Fibroblast of skin of back (primary cell): ENCODE measurements at regions not wholly inside any gene's neighbourhood (a gene's known extent, or its start where the extent isn't known, plus 50 kb on each side); places are given as distances from the start of the nearest gene placed in this dataset.

ENCODE experiments used
- DNase-seq: peaks from one replicate; pipeline ENCODE4 v3.0.0-alpha.2; 2013

DNA sequence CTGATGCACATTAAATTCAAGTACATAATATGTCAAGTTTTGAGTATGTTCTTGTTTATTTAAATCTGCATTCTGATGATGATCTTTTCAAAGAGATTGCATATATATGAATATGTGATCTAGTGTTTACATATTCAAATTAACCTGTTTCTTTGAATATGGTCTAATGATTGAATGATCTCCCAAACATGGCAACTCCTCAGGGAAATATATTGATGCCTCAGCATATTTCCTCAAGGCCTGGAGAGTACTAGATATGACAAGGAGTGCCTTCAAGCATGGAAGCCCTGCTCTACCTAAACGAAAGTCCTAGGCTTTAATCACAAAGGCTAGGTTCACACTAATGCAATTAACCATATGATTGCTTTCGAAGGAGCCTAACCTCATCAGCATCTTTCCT is 532.8 kb downstream of the ZIC1 start:
- DNase-seq, result no peak

DNA sequence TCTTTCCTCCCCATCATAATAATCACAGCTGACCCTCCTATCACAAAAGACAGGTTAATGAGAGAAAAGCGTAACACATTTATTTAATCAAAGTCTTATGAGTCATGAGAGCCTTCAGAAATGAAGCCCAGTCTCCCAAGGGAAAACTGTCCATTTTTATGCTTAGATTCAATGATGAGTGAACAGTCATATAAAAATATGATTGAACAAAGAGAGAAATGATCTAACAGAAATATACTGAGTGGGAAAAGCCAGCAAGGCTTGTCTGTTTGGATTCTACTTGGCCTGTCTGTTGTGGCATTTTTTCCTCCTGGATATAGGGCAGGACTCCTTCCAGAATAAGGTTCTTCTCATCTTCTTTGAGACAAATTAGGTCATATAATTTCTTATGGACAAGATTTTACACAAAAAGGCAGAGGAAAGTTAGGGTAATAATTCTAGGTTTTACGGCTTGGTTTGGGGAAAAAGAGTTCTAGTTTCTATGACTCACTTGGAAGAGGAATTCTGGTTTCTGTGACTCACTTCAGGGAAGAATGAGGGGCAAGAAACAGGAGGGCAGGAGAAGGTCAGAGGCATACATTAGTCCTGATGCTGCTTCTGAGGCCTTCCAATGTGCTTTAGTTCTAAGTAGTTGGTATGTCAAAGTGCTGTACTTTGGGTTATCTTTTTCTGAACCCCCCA is 534.2 kb downstream of the ZIC1 start:
- peak; percentile 96 for DNase-seq

DNA sequence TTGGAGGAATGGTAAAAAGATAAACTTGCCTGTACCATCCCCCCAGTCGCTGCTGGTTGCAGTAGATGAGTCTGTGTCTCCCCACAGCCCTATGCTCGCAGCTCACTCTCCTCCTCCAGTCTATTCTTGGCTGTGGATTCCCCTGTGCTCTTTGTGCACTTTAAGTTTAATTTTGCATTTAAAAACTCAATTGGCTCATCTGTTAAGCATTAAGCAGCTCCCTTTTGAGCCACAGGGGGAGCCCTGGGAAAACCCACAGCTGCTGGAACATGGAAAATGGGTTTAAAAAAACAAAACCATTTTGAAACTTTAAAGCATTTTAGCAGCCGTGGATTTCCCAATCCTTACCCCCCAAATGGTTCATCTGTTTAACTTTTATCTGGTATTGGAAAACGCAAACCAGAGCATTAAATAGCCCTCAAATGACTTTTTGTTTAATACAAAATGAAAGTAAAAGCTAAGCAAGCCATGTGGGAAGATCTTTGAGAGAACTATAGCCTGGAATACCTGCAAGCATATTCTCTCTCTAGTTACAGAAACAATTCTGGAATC is 536.9 kb downstream of the ZIC1 start:
- DNase-seq, result peak; percentile 94

DNA sequence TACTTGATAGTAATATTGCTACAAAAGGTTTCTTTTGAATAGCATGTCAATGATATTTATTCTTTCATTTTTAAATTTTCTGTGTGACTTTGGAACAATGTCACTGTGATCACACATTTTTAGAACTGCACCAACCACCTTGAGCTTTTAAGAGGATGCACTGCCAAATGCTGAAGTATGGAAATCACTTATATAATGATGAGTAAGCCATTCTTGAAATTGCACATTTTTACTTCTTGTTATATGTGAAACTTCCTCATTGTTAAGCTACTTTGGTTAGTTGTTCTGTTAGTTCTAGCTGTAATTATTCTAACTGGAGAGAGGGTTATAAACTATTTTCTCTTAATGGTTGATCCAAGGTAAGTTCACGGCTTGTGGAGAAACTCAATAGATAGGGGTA is 547.5 kb downstream of the ZIC1 start:
- DNase-seq, result no peak

DNA sequence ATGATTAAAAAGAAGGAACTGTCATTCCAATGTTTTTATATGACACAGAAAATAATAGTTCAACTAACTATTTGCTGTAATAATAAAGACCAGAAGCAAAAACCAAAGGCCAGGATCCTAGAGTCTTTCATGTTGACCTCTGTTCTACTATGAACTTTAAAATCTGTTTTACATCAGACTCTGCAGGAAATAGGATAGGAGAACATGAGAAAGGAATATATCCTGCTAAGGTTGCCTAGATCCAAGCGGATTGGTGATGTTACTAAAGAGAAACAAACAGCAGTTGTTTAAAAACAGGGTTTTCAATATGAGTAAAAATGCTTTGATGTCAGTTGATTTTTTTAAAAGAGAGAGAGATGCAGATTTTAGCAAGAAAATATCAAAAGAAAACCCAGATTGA is 549.6 kb downstream of the ZIC1 start:
- DNase-seq, result no peak

DNA sequence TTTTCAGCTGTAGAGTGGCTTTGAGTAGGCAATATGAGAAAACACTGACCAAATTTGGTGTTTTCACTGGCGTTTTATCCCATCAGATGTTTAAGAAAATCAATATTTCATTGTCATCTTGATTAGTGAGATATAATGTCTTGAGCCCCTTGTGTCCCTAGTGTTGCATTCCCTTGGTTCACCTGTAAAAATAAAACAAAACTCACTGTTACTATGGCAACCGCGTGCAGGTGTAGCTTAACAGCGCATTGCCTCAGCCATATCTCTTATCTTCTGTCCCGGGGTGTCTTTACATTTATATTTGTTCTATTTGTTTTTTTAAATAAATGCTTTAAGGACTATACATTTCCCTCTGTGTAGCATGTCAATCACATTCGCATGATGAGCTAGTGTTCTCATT is 551.6 kb downstream of the ZIC1 start:
- DNase-seq, result no peak

DNA sequence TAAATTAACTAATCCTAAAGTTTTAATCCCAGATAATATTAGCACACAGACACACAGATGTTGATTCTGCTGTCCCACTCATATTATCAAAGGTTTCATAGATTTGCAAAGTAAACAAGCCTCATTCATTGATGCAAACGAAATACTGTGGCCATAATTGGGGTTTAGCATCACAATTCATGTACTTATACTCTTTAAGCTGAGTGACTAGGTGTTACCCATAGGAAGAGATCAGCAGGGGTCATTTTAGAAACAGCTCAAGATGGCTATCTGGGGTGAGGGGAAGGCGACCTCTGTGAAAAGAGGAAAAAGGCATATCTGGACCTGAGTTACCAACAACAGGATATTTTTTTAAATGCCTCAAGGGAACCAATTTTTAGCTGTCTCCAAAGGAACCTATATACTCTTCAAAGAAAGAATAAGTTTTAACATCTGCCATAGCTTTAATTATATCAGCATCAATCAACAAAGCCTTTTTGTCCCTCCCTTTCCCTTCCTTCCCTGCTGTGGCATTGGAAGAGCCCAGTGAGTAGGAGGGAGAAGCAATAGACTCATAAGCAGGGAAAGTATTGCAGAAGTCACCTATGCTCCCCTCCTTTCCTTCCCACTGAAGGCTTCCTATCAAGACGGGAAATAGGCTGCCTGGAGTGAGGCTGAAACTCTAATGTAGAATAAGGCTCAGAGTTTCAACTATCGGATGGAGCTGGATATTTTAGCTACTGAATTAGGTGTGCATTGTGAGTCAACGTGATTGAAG is 553.4 kb downstream of the ZIC1 start:
- no peak for DNase-seq

DNA sequence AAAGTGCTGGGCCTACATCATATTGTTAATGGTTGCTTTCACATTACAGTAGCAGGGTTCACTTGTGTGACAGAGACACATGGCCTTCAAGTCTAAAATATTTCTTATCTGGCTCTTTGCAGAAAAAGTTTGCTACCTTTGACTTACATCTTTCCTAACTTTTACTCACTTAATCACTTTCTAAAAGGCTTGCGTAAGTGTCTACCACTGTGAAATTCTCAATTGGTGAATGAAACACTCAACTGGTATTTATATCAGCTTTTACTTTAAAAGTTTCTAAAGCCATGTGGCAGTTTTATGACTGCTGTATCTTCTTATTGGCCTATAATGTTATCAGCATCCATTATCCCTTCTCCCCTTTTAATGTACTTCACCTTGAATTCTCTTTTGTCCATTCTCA is 554.5 kb downstream of the ZIC1 start:
- no peak for DNase-seq

DNA sequence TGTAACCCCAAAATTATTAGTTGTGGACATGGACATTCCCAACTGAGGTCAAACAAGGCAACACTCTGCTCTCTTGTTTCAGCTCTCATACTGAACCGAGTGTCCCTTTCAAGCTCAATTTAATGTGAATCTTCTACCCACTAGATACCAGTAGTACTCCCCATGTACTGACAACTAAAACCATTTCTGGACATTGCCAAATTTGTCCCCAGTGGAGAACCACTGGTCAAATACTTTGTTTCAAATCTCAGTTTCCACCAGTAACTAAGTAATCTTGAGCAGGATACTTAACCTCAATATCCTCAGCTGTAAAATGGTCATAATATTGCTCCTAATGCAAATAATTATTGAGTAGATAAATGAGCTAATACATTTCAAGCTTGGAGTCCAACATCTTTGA is 566.0 kb downstream of the ZIC1 start:
- DNase-seq, result no peak

DNA sequence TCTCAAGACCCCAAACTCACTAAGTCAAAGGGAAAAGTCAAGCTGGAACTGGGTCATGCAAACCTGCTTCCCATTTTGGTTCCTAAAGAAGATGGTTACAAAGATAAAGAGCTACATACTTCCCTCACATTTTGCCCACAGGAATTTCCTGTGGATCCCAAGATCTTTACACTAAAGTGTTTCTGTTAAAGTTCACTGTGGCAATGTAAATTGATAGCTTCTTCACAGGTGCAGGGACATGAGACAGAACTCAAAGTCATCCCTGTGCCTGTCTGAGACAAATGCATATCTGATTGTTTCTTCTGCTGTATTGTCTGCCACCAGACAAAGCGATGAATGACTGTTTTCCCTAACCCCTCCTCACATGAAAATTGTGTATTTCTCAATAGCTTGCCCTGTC is 567.8 kb downstream of the ZIC1 start:
- peak; percentile 11 for DNase-seq

DNA sequence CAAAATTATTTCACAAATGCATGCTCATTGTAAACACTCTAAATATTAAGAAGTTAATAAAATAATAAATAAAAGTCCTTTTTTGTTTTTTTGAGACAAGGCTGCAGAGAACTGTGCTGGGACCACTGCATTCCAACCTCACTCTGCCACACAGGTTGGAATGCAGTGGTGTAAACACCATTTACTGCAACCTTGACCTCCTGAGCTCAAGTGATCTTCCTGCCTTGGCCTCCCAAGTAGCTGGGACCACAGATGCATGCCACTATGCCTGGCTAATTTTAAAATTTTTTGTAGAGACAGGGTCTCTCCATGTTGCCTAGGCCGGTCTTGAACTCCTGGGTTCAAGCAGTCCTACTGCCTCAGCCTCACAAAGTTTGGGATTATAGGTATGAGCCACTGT is 578.4 kb downstream of the ZIC1 start:
- no peak for DNase-seq

DNA sequence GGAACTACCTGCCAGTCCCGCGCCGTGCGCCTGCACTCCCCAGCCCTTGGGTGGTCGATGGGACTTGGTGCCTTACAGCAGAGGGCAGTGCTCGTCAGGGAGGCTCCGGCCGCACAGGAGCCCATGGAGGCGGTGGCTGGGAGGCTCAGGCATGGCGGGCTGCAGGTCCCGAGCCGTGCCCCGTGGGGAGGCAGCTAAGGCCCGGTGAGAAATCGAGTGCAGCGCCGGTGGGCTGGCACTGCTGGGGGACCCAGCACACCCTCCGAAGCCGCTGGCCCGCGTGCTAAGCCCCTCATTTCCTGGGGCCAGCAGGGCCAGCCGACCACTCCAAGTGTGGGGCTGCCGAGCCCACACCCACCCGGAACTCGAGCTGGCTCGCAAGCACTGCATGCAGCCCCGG is 580.2 kb downstream of the ZIC1 start:
- DNase-seq, result no peak

DNA sequence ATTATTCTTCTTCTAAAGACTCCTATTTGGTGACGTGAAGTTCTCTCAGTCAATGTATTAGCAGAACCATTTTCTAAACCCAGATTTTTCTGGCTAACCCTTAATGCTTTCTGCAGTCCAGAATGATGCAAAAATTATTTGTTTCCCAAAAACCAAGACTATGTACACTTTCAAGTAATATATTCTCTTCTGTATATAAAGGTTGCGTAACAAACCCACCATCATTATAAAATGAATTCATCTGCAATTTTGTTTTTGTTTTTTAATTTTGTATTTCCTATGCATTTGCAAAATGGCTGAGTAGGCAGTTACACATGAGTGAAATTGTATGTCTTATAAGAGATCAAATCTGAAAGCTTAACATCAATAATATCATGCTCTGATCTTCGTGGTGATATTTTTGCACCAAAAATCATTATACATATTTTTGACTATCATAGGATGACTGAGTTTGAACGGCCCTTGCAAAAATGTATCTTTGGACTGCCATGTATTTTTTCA is 593.6 kb downstream of the ZIC1 start:
- DNase-seq, result no peak

DNA sequence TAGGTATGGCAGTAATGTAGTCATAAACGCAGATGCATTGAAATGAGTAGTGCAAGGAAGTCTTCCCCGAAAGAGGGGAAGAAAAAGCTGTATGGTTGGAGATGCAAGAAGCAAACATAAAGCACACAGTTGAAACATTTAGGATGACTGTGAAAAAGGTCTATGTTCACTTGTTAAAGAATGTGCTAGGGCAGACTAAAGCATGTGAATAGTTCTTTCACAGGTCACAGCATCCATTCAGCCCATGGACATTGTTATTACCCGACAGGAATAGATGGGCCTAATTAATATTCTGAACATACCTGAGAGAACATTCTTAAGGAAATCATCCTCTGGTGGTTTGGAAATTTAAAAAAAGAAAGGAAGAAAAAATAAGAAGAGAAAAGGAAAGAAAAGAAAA is 595.2 kb downstream of the ZIC1 start:
- DNase-seq, result no peak

DNA sequence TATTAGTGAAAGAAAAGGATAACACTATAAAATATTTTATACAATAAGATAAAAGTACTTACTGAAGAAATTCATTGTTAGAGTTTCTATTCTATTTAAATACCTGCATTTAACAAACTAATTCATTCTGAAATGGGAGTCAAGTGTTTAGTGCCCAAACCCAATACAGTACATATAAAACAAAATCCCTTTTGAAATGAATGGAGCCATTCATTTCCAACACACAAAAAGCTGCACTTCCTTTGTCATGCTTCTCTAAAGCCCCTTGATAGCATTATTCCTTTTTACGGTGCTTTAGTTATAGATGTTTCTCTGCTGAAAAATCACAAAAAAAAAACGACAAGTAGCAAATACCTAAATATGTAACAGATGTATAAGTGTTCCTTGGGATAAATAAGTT is 596.3 kb downstream of the ZIC1 start:
- no peak for DNase-seq

DNA sequence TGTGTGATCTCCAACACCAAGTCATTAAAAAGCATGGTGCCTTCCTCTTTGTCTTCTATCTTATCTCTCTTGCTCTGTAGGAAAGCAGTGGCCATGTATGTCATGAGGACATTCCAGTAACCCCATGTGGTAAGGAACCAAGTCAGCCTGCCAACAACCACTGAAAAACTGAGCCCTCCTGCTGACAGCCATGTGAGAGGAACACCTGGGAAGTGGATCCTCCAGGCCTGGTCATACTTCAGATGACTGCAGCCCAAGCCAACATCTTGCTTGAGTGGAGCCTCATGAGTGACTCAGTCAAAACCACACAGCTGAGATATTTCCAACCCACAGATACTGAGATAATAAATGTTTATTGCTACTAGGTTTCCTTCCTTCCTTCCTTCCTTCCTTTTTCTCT is 597.3 kb downstream of the ZIC1 start:
- DNase-seq, result peak; percentile 63

DNA sequence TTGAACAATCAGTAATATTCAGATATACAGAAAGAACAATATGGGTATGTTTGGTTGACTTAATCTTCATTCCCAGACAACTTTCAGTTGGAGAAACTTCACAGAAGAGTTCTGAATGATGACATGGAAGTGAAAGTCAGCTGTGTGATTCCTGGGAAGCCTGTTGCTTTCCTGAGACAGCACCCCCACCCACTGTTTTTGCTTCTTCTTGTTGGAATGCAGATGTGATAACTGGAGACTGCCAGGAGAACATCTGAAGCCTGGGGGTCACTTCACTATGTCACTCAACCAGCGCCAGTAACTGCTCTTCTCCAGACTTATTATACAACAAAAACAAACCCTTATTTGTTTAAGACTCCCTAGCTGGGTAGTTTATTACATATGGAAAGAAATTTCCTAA is 599.4 kb downstream of the ZIC1 start:
- DNase-seq, result peak; percentile 12

DNA sequence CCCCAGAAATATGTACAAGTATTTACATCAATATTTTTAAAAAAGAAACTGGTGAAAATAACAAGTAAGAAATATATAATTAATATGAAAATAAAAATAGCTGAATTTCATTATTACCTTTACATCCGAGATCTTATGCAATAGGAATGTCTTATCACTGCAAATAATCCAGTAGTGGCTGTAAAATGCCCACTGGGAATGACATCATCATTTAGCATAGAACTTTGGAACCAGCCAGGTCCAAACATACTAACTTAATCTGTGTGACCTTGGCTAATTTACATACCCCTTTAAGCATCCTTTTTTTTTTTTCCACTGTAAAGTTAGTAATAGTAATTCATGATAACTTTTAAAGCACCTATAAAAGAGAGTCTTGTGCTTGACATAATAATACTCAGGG is 611.7 kb downstream of the ZIC1 start:
- DNase-seq, result no peak

DNA sequence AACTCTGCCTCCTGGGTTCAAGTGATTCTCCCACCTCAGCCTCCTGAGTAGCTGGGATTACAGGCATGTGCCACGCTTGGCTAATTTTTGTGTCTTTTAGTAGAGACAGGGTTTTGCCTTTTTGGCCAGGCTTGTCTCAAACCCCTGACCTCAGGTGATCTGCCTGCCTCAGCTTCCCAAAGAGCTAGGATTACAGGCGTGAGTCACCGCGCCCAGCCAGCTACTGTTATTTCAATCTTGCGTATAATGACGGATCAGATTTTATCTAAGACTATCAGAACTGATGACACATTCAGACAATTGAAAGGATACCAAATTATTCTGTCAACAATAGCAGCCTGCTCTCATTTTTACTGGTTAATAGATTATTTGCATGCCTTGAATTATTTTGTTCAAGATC is 612.2 kb downstream of the ZIC1 start:
- no peak for DNase-seq

DNA sequence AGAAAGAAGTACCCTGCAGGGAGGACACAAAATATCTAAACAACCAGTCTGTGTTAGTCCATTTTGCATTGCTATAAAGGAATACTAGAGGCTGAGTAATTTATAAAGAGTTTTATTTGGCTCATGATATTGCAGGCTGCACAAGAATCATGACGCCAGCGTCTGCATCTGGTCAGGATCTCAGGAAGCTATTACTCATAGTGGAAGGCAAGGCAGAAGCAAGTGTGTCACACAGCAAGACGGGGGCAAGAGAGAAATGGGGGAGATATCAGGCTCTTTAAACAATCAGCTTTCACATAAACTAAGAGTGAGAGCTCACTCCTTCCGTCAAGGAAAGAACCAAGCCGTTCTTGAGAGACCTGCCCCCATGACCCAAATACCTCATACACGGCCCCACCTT is 614.8 kb downstream of the ZIC1 start:
- peak; percentile 56 for DNase-seq

DNA sequence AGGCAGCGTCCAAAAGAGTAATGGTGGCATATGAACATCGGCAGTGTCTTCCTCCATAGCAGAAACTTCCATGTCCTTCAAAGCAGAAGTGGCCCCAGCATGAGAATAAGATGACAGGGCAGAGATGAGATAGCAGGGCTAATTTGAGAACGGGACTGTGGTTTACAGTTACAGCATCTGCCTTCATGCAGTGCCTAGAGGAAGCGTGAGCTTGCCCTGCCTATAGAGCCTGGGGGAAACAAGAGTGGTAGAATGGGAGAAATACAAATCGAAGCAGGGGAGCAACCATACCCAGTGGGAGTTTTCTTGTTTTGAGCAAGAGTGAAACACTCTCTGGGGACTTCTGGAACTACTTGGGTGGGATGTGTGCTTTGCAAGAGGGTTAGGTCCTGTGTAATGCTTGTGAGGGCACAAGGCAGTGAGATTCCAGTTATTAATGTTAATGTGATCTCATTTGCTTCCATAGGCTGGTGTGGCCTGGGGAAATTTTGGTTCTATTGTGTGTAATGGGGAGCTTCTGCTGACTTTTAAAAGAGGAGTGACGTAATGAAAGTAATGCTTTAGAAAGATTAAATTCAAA is 616.9 kb downstream of the ZIC1 start:
- no peak for DNase-seq

DNA sequence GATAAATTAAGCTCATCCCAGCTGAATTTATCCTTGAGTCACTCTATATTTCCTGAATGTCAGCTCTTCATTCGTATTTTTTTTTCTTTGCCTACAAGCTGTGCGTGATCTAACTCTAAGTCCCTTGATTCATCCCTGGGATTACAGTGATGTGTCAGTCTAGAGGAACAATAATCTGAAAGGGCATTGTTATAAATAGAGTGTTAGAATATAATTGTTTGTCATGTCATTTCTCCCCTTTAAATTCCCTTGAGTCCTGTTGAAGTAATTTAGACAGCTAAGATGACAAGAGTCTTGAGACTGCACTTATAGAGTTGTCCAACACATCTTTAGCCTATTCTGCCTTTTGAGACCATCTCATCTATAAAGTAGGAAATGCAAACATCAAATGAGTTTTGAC is 621.8 kb downstream of the ZIC1 start:
- DNase-seq, result no peak

DNA sequence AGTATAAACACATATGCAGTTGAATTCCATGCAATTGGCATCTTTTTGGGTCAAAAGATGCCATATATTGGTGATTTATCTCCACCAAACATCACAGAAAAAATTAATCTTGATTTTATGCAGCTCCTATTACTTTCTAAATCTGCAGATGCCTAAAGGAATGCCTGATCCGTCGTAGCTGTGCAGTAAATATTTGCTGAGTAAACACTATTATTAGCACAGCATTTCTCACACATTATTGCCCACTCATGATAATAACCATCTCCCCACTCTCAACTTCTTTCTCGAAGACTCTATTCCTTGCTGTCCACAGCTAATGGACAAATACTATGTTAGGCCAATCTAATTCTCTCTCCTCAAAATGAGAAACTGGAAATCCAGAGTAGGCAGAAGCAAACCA is 625.2 kb downstream of the ZIC1 start:
- DNase-seq, result no peak
